ENCODE measurements at regions not wholly inside any gene's neighbourhood (a gene's known extent, or its start where the extent isn't known, plus 50 kb on each side); places are given as distances from the start of the nearest gene placed in this dataset.

DNA sequence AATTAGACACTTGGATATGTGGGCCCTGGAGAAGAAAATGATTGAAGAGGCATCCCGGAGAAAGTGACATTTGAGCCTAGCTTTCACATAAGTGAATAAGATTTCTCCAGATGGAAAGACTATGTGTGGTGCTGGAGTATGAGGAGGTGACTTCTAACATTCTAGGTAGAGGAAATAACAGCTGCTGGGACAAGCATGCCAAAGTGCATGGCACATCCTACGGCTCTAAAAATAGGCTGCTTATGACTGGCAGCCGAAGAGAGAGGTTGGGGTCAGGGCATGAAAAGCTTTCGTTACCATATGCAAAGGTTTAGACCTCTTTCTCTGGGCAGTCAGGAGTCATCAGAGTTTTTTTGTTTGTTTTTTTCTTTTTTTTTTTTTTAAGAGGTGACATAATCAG lies 142.0 kb downstream of the SOX3 start:
- Histone ChIP-seq H3K27me3 (replicated peaks; ENCODE audit: insufficient read depth, low read depth, low read length, poor library complexity) (no peaks in the 10 kb centered on the region), H3K27ac (ENCODE audit: low read depth, low read length, poor library complexity, severe bottlenecking) (no peak overlapping the region), H3K36me3 (ENCODE audit: insufficient read depth, low read length, poor library complexity, severe bottlenecking) (no peaks in the 10 kb centered on the region), H3K4me3 (ENCODE audit: low read depth, low read length, poor library complexity, severe bottlenecking) (no peak overlapping the region), H3K4me1 (ENCODE audit: insufficient read depth, low read length, poor library complexity, severe bottlenecking) (no peaks in the 10 kb centered on the region), H3K9me3 (ENCODE audit: low read depth, low read length, poor library complexity, severe bottlenecking) (no peaks in the 10 kb centered on the region)
- POLR2A ChIA-PET (ENCODE audit: low non-redundant PET) = no interaction called here
- DNase-seq (ENCODE audit: low spot score) = no peak
- CTCF ChIA-PET = no interaction called here
- no TSS peak for BruUV-seq (replicated peaks)
- TF ChIP-seq EZH2 (IDR thresholded peaks at IDR 0.05; ENCODE audit: borderline replicate concordance, low read depth, low read length, poor library complexity, severe bottlenecking) = no peak
- TF ChIP-seq, protein P1, sequence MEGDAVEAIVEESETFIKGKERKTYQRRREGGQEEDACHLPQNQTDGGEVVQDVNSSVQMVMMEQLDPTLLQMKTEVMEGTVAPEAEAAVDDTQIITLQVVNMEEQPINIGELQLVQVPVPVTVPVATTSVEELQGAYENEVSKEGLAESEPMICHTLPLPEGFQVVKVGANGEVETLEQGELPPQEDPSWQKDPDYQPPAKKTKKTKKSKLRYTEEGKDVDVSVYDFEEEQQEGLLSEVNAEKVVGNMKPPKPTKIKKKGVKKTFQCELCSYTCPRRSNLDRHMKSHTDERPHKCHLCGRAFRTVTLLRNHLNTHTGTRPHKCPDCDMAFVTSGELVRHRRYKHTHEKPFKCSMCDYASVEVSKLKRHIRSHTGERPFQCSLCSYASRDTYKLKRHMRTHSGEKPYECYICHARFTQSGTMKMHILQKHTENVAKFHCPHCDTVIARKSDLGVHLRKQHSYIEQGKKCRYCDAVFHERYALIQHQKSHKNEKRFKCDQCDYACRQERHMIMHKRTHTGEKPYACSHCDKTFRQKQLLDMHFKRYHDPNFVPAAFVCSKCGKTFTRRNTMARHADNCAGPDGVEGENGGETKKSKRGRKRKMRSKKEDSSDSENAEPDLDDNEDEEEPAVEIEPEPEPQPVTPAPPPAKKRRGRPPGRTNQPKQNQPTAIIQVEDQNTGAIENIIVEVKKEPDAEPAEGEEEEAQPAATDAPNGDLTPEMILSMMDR (conservative IDR thresholded peaks at IDR 0.05; ENCODE audit: low read depth, low read length) = no peak
- intact Hi-C loops (cut with micrococcal nuclease; ENCODE audit: unreplicated experiment) = no loop called here

DNA sequence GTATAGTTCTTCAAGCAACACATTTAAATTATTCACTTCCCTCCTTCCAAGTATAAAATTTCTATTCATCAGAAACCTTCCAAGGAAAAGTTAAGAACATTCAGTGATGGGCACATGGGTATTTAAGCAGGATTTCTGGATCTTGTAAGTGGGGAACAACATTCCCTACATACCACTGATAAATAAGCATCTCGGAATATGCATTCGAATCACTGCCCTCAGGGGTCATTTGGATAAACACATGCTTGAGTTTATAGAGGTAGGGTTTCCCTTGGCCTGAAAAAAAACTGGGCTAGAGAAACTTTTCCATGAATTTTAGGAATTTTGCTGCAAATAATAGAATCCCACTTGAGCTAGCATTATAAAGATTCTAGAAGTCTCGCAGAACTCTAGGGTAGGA lies 143.9 kb downstream of the SOX3 start:
- Histone ChIP-seq H3K36me3 (ENCODE audit: insufficient read depth, low read length, poor library complexity, severe bottlenecking) (no peaks in the 10 kb centered on the region), H3K4me1 (ENCODE audit: insufficient read depth, low read length, poor library complexity, severe bottlenecking) (no peaks in the 10 kb centered on the region), H3K9me3 (ENCODE audit: low read depth, low read length, poor library complexity, severe bottlenecking) (no peaks in the 10 kb centered on the region), H3K27ac (ENCODE audit: low read depth, low read length, poor library complexity, severe bottlenecking) (no peak overlapping the region), H3K27me3 (replicated peaks; ENCODE audit: insufficient read depth, low read depth, low read length, poor library complexity) (peaks cover 3% of the 10 kb centered on the region), H3K4me3 (ENCODE audit: low read depth, low read length, poor library complexity, severe bottlenecking) (no peak overlapping the region)
- ChIA-PET CTCF (no interaction called here), POLR2A (ENCODE audit: low non-redundant PET) (no interaction called here)
- DNase-seq (ENCODE audit: low spot score) = no peak
- intact Hi-C loops (cut with micrococcal nuclease; ENCODE audit: unreplicated experiment) = no loop called here
- TF ChIP-seq, protein P1 (conservative IDR thresholded peaks at IDR 0.05; ENCODE audit: low read depth, low read length) = no peak
- no peak for TF ChIP-seq EZH2 (IDR thresholded peaks at IDR 0.05; ENCODE audit: borderline replicate concordance, low read depth, low read length, poor library complexity, severe bottlenecking)
- no TSS peak for BruUV-seq (replicated peaks)

DNA sequence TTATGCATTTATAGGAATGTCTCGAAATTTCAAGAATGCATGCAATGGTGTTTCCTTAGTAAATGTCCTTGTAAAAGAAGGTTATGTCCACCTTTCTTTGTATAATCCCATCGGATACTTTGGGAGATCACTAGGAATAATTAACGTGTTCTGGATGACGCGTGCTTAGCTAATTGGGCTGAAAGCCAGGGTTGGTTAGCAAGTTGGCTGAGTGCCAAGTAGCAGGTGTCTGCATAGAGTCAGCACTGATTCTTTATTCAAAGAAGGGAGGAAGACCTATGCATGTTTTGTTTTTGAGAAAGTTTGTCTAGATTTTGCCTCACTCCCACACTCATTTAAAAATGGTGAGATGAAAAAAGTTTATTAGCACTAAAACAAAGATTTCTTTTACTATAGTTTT lies 144.6 kb downstream of the SOX3 start:
- Histone ChIP-seq H3K4me3 (ENCODE audit: low read depth, low read length, poor library complexity, severe bottlenecking) (no peak overlapping the region), H3K4me1 (ENCODE audit: insufficient read depth, low read length, poor library complexity, severe bottlenecking) (no peaks in the 10 kb centered on the region), H3K27me3 (replicated peaks; ENCODE audit: insufficient read depth, low read depth, low read length, poor library complexity) (peaks cover 3% of the 10 kb centered on the region), H3K9me3 (ENCODE audit: low read depth, low read length, poor library complexity, severe bottlenecking) (no peaks in the 10 kb centered on the region), H3K36me3 (ENCODE audit: insufficient read depth, low read length, poor library complexity, severe bottlenecking) (no peaks in the 10 kb centered on the region), H3K27ac (ENCODE audit: low read depth, low read length, poor library complexity, severe bottlenecking) (no peak overlapping the region)
- intact Hi-C loops (cut with micrococcal nuclease; ENCODE audit: unreplicated experiment) = no loop called here
- BruUV-seq (replicated peaks) = no TSS peak
- ChIA-PET POLR2A (ENCODE audit: low non-redundant PET) (no interaction called here), CTCF (no interaction called here)
- TF ChIP-seq EZH2 (IDR thresholded peaks at IDR 0.05; ENCODE audit: borderline replicate concordance, low read depth, low read length, poor library complexity, severe bottlenecking) = no peak
- TF ChIP-seq, protein P1 (conservative IDR thresholded peaks at IDR 0.05; ENCODE audit: low read depth, low read length) = no peak
- no peak for DNase-seq (ENCODE audit: low spot score)
